Jurkat, Clone E6-1 (cell line): ENCODE measurements at regions not wholly inside any gene's neighbourhood (a gene's known extent, or its start where the extent isn't known, plus 50 kb on each side); places are given as distances from the start of the nearest gene placed in this dataset.

Source experiments
- DNase-seq: peaks from one replicate; pipeline ENCODE4 v3.0.0-alpha.2; 2011; ENCODE audit warnings: low read depth, low spot score
- H3K4me3 ChIP-seq: 2 replicates; pipeline ENCODE4 v1.5.1; 2011; ENCODE audit warnings: mild to moderate bottlenecking, low read length, control low read depth, moderate library complexity

- DNase-seq, result no peak
- H3K4me3 ChIP-seq, result no peak overlapping the region
Observed at GRCh38 chr5:35338157-35338453, 107.8 kb upstream of the PRLR start.

GRCh38 chr5:35337340-35338156 lies 107.3 kb upstream of the PRLR start:
- DNase-seq, result no peak
- H3K4me3 ChIP-seq, result no peak overlapping the region

- DNase-seq, result no peak
- H3K4me3 ChIP-seq, result no peak overlapping the region
Observed at GRCh38 chr5:35336230-35336629, 105.9 kb upstream of the PRLR start.

- H3K4me3 ChIP-seq, result no peak overlapping the region
- no peak for DNase-seq
Observed at GRCh38 chr5:35335752-35336151, 105.5 kb upstream of the PRLR start.

GRCh38 chr5:35333366-35333765 lies 103.1 kb upstream of the PRLR start:
- H3K4me3 ChIP-seq, result no peak overlapping the region
- DNase-seq, result no peak

GRCh38 chr5:35331956-35332950 lies 102.0 kb upstream of the PRLR start:
- no peak overlapping the region for H3K4me3 ChIP-seq
- no peak for DNase-seq

GRCh38 chr5:35325836-35326235 lies 95.5 kb upstream of the PRLR start:
- DNase-seq, result no peak
- no peak overlapping the region for H3K4me3 ChIP-seq

- no peak overlapping the region for H3K4me3 ChIP-seq
- DNase-seq, result no peak
Observed at GRCh38 chr5:35324679-35325078, 94.4 kb upstream of the PRLR start.

- H3K4me3 ChIP-seq, result no peak overlapping the region
- DNase-seq, result no peak
Observed at GRCh38 chr5:35324201-35324600, 93.9 kb upstream of the PRLR start.

- H3K4me3 ChIP-seq, result no peak overlapping the region
- no peak for DNase-seq
Observed at GRCh38 chr5:35320029-35320428, 89.7 kb upstream of the PRLR start.

GRCh38 chr5:35319333-35320002 lies 89.2 kb upstream of the PRLR start:
- no peak overlapping the region for H3K4me3 ChIP-seq
- DNase-seq, result peak; percentile 1

- H3K4me3 ChIP-seq, result no peak overlapping the region
- no peak for DNase-seq
Observed at GRCh38 chr5:35317586-35317985, 87.3 kb upstream of the PRLR start.

GRCh38 chr5:35316611-35317274 lies 86.5 kb upstream of the PRLR start:
- no peak for DNase-seq
- no peak overlapping the region for H3K4me3 ChIP-seq

GRCh38 chr5:35313291-35313690 lies 83.0 kb upstream of the PRLR start:
- H3K4me3 ChIP-seq, result no peak overlapping the region
- no peak for DNase-seq

- DNase-seq, result no peak
Observed at GRCh38 chr5:35312267-35312666, 82.0 kb upstream of the PRLR start.

GRCh38 chr5:35309365-35310130 lies 79.3 kb upstream of the PRLR start:
- H3K4me3 ChIP-seq, result no peak overlapping the region
- no peak for DNase-seq

More at GRCh38 chr5:35312267-35312666, 82.0 kb upstream of the PRLR start:
- H3K4me3 ChIP-seq, result no peak overlapping the region

- H3K4me3 ChIP-seq, result no peak overlapping the region
- DNase-seq, result no peak
Observed at GRCh38 chr5:35308421-35308820, 78.1 kb upstream of the PRLR start.

- no peak for DNase-seq
- H3K4me3 ChIP-seq, result no peak overlapping the region
Observed at GRCh38 chr5:35306716-35307365, 76.6 kb upstream of the PRLR start.
